Nephron (organoid): ENCODE measurements at regions not wholly inside any gene's neighbourhood (a gene's known extent, or its start where the extent isn't known, plus 50 kb on each side); places are given as distances from the start of the nearest gene placed in this dataset.
A peak's percentile ranks its signal among the peaks of the same experiment; 100 is the strongest.

Experiments
- H3K27ac Mint-ChIP-seq, 3 experiments: 2 replicates each; pipeline ENCODE4 v1.8.0; 2020; ENCODE audit warnings: mixed read lengths in 3 of 3, mild to moderate bottlenecking in 2 of 3, moderate library complexity in 1 of 3
- H3K27me3 Mint-ChIP-seq: 2 replicates; pipeline ENCODE4 v1.8.0; 2021; ENCODE audit warnings: low read depth, mild to moderate bottlenecking, moderate library complexity, mixed read lengths
- H3K36me3 Mint-ChIP-seq: 2 replicates; pipeline ENCODE4 v1.8.0; 2020; ENCODE audit warnings: low read depth, mixed read lengths
- H3K4me1 Mint-ChIP-seq: 2 replicates; pipeline ENCODE4 v1.8.0; 2020; ENCODE audit warnings: mixed read lengths
- H3K4me3 Mint-ChIP-seq, 3 experiments: 2 replicates each; pipeline ENCODE4 v1.8.0; 2020; ENCODE audit warnings: mild to moderate bottlenecking in 3 of 3, mixed read lengths in 3 of 3, moderate library complexity in 2 of 3
- H3K9me3 Mint-ChIP-seq: 2 replicates; pipeline ENCODE4 v1.8.0; 2020; ENCODE audit warnings: mixed read lengths
- TF ChIP-seq, protein P1 (sequence below), 3 experiments: fragments of 200-600 bp; sonication (generic); IDR thresholded peaks; one replicate each; pipeline ENCODE4 v1.5.0; 2021; ENCODE audit warnings: antibody characterized with exemption in 3 of 3; ENCODE audit not compliant: unreplicated experiment in 3 of 3

DNA sequence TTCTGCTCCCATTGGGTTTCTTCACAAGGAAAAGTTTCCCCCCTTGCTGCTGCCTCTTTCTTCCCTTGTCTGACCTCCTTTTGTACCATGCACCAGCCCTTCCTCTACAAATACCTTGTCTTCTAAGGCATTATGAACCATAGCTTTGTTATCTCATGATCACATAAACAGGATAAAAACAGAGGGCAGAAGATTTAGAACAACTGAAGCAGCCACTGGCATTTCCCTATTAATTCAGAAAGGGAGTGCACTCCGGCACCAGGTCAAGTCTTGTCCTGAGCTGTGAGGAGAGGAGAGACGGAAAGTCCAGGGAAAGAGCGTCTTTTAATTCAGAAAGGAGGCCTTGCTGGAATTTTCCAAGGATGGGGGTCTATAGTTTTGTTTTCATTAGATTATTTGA lies 281.7 kb downstream of the RCHY1 start:
- no peak overlapping the region for H3K4me3 Mint-ChIP-seq
- TF ChIP-seq, protein P1, sequence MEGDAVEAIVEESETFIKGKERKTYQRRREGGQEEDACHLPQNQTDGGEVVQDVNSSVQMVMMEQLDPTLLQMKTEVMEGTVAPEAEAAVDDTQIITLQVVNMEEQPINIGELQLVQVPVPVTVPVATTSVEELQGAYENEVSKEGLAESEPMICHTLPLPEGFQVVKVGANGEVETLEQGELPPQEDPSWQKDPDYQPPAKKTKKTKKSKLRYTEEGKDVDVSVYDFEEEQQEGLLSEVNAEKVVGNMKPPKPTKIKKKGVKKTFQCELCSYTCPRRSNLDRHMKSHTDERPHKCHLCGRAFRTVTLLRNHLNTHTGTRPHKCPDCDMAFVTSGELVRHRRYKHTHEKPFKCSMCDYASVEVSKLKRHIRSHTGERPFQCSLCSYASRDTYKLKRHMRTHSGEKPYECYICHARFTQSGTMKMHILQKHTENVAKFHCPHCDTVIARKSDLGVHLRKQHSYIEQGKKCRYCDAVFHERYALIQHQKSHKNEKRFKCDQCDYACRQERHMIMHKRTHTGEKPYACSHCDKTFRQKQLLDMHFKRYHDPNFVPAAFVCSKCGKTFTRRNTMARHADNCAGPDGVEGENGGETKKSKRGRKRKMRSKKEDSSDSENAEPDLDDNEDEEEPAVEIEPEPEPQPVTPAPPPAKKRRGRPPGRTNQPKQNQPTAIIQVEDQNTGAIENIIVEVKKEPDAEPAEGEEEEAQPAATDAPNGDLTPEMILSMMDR (IDR thresholded peaks at IDR 0.05; ENCODE audit: unreplicated experiment in 3 of 3), result no peak
- H3K27me3 Mint-ChIP-seq, result no peaks in the 10 kb centered on the region
- H3K27ac Mint-ChIP-seq, result peak overlapping the region; percentile 2 to 24 (median 20)
- peaks cover 37% of the 10 kb centered on the region for H3K4me1 Mint-ChIP-seq
- H3K9me3 Mint-ChIP-seq, result peaks cover 11% of the 10 kb centered on the region
- H3K36me3 Mint-ChIP-seq, result no peaks in the 10 kb centered on the region

- TF ChIP-seq, protein P1 (IDR thresholded peaks at IDR 0.05; ENCODE audit: unreplicated experiment in 3 of 3), result no peak
- H3K36me3 Mint-ChIP-seq, result no peaks in the 10 kb centered on the region
- H3K9me3 Mint-ChIP-seq, result peaks cover 11% of the 10 kb centered on the region
- H3K27ac Mint-ChIP-seq, result peak overlapping the region; percentile 22 to 75 (median 66)
- H3K4me1 Mint-ChIP-seq, result peaks cover 37% of the 10 kb centered on the region
- peaks cover 3% of the 10 kb centered on the region for H3K27me3 Mint-ChIP-seq
- no peak overlapping the region for H3K4me3 Mint-ChIP-seq
These were observed 284.2 kb downstream of the RCHY1 start for GRCh38 chr4:75229806-75230570.

- Mint-ChIP-seq H3K27me3 (no peaks in the 10 kb centered on the region), H3K27ac (no peak overlapping the region), H3K9me3 (peaks cover 12% of the 10 kb centered on the region), H3K4me1 (peaks cover 14% of the 10 kb centered on the region), H3K4me3 (no peak overlapping the region), H3K36me3 (no peaks in the 10 kb centered on the region)
- TF ChIP-seq, protein P1 (IDR thresholded peaks at IDR 0.05; ENCODE audit: unreplicated experiment in 3 of 3), result no peak
These were observed 280.6 kb downstream of the PARM1 start for GRCh38 chr4:75213480-75213879.

DNA sequence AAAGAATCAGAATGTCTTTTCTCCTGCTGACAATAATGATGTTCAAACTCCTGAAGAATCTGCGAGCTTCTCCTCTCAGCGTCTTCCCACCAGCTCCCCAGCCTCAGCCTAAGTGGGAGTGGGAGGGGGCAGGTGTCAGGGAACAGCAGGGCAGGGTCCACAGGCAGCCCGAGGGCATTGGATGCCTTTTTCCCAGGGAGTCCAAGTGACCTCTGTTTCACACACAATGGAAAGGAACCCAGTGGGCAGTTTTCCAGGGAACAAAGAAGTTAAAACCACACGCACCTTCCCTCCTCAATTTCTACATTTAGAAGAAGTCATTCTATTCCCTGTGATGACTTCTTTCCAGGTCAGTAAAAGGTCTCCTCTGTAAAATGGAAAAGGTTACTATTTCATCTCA lies 278.5 kb downstream of the PARM1 start:
- Mint-ChIP-seq H3K9me3 (peaks cover 3% of the 10 kb centered on the region), H3K27me3 (no peaks in the 10 kb centered on the region), H3K27ac (peak overlapping the region in 2 of 3 experiments; percentile 60 to 72), H3K4me1 (peaks cover 14% of the 10 kb centered on the region), H3K36me3 (no peaks in the 10 kb centered on the region), H3K4me3 (no peak overlapping the region)
- TF ChIP-seq, protein P1 (IDR thresholded peaks at IDR 0.05; ENCODE audit: unreplicated experiment in 3 of 3), result no peak

DNA sequence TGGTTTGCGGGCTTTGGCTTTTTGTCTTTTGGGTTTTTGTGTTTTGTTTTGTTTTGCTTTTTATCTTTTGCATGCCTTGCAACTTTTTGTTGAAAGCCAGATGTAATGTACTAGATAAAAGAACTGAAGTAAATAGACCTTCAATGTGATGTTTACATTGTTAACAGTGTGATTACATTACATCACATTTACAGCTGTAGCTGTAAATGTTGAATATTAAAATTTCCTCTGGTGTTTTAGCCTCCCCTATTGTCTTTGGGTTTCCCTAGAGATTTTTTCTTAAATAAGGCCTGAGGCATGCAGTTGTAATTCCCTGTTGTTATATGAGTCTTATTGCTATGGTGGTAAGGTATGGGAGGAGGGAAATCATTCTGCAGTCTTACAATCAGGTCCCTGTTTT lies 275.0 kb downstream of the PARM1 start:
- no peaks in the 10 kb centered on the region for H3K27me3 Mint-ChIP-seq
- H3K27ac Mint-ChIP-seq, result no peak overlapping the region
- TF ChIP-seq, protein P1 (IDR thresholded peaks at IDR 0.05; ENCODE audit: unreplicated experiment in 3 of 3), result no peak
- no peak overlapping the region for H3K4me3 Mint-ChIP-seq
- H3K4me1 Mint-ChIP-seq, result peaks cover 14% of the 10 kb centered on the region
- H3K36me3 Mint-ChIP-seq, result no peaks in the 10 kb centered on the region
- H3K9me3 Mint-ChIP-seq, result peaks cover 3% of the 10 kb centered on the region

GRCh38 chr4:75195111-75195510 lies 262.2 kb downstream of the PARM1 start:
- TF ChIP-seq, protein P1 (IDR thresholded peaks at IDR 0.05; ENCODE audit: unreplicated experiment in 3 of 3), result no peak
- peaks cover 3% of the 10 kb centered on the region for H3K27me3 Mint-ChIP-seq
- no peak overlapping the region for H3K27ac Mint-ChIP-seq
- peaks cover 4% of the 10 kb centered on the region for H3K4me1 Mint-ChIP-seq
- no peak overlapping the region for H3K4me3 Mint-ChIP-seq
- H3K36me3 Mint-ChIP-seq, result no peaks in the 10 kb centered on the region
- peaks cover 15% of the 10 kb centered on the region for H3K9me3 Mint-ChIP-seq
